GF-D8 (cell line): ENCODE measurements at regions not wholly inside any gene's neighbourhood (a gene's known extent, or its start where the extent isn't known, plus 50 kb on each side); places are given as distances from the start of the nearest gene placed in this dataset.

Source experiments
- DNase-seq: peaks from one replicate; lab custom pipeline; 2025; lab: John Stamatoyannopoulos, UW

DNA sequence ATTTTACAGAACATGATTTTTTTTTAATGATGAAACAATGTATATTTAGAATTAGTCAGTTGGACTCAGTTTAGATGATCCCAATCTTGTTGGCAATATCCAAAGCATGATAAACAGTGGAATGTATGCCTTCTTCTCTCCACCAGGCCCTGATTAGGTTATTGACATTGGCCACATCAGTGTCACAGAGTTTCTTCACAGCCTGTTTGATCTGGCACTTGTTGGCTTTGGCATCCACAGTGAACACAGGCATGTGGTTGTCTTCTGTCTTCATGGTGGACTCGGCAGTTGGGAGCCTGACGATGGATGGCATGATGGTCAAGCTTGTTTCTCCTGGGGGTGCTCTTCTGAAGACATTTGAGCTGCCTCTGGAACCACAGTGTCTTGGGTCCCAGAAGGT lies 317.5 kb downstream of the PMP22 start:
- no peak for DNase-seq

DNA sequence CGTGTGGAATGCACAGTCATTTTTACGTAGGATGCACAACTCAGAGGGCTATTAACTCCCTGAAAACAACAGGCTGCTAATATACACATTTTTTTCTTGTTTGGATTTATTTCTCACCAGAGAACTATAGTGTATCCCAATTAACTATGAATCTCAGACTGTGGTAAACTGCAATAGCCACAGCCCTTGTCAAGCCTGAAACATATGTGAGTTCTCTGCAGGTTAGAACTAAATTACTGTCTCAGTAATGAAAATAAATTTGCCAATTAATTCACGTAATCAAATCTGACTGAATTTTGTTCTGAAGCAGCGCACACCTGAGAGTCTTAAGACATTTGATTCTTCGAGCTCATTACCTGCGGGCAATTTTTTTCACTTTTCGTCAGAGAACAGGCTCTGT lies 318.6 kb downstream of the PMP22 start:
- DNase-seq, result no peak

DNA sequence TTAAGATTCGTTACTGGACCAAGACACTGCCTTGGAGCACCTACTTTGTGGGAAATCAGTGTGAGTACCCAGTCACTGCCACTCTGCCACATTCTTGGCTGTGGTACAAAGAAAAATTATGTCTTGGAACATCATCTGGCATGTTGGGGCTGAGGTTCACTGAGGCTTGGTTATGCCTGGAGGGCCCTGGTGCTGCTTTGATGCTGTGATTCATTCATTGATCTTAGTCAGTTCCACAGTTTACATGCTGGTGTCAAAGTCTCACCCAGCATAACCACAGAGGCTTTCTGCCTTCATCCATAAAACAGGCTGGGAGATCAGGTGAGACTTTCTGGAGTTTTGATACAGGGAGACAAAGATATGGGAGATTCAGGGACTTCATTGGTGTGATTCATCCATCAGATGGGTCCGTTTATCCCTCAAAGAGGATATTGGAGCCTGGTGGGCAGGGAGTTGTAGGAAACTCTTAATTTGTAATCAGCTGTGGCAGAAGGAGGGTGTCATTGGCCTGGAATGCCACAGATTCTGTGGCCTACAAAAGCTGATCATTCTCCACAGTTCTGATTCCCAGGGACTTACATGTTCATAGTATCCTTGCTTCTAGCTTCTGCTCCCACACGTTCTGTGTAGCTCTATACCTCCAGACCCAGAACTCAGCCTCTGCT lies 322.5 kb downstream of the PMP22 start:
- no peak for DNase-seq

DNA sequence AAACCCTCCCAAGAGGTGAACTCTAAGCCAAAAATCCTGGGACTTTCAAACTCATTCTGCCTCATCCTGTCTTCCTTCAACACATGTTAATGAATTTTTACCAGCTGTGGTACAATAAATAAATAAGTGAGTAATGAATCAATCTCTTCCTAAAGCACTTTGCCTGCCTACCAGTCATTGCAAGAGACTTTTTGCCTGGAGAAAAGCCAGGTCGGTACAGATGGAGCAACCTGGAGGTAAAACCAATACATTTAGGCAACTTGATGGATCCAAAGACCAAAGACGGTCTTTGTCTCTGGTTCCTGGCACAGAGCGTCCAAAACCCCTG lies 324.2 kb downstream of the PMP22 start:
- DNase-seq, result no peak

DNA sequence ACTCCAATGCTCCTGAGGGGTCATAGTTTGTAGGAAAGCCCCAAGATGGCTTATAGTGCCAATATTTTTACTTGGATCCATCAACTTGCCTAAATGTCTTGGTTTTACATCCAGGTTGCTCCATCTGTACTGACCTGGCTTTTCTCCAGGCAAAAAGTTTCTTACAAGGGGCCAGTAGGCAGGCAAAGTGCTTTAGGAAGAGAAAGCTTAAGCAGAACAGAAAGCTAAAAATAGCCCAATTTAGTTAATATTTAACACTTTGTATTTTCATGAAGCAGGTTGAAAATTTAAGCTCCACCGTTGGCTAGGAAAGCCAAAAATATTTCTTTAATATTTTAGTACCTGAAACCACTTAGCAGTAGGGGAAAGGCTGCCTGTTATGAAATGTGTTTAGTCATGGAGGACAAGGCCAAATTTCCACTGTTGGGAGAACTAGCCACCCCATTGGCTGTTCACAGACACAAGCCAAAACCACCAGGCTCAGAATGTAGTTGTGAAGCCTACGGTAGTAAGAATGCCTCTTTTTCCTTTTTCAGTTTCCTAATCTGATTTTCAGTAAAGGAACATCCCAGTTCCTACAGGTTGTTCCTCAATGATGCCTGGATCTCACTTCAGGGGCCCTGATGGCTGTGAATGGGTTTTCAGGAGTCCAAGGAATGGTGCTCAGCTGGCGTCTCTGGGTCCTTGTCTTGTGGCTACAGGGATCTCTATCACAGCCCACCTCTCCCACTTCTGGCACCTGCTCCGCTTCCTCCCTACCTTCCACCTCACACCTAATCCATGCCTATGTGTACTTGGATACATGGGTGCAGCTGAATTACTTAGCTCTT lies 324.8 kb downstream of the PMP22 start:
- no peak for DNase-seq

DNA sequence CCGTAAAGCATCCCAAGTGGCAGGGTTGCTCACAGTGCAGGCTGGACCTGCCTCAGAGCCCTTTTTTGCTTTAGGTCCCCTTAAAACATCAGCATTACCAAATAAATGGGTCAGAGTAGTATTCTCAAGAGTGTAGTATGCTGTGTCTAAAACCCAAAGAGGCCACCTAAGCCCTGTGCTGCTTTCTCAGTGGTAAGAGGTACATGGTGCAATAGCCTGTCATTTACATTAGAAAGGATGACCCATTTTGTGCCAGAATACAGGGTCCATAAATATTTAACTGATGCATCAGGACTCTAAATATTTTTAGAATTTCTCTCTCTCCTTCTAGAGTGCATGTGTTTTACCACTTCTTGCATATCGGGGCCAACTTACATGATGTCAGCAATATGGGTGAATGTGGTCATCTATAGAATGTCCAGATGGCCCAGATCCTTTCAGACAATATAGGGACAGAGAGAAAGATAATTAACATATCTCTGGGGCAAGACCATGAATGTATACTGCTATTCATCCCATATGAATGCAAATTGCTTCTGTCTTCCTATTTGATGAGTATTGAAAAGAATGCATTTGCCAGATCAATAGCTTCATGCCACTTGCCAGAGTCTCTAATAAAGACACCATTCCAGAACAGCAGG lies 329.2 kb downstream of the PMP22 start:
- DNase-seq, result no peak

DNA sequence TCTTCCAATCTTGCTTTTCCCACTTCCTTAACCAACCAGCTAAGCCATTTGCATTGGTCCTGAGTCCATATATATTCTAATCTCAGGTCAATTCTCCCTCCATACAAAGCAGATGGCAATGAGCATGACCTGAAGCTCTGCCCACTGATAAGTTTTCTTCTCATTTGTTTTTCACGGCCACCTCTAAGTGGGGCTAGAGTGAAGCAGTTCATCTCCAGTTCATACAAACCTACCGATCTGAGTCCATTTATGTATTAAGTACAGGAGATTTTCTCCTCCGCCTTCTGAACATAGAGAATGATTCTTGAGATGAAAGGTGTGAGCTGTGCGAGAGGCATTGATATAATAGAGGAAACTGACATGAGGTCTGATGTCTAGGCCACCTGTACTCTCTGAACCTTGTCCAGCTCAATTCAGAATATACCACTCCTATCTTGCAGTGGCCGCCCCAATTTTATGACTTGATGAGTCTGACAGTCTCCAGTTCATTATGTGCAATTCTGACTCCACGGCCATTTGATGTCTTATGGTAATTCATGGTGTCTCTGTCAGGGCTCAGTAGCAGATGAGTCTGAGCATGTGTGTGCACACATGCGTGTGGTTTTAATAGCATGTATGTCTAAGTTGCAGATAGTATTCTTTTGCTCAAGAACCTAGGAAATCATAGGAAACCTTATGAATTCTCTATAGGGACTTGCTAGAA lies 329.8 kb downstream of the PMP22 start:
- no peak for DNase-seq

DNA sequence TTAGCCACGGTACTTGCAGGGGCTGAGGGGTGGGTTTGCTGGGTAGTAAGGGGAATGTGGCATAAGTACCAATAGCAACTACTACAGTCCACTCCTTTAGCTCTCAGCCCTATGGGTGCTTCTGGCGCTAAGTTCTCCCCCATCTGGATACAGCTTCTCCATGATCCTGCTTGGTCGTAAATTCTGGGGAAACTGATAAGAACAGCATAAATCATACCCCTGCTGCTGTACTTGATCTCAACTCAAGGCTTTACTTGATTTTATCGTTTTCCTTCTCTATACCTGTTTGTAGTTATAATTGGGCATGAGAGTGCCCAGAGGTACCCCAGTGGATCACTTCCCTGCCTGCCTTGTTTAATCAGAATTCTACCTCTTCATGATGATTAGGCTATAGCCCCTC lies 331.4 kb downstream of the PMP22 start:
- no peak for DNase-seq

DNA sequence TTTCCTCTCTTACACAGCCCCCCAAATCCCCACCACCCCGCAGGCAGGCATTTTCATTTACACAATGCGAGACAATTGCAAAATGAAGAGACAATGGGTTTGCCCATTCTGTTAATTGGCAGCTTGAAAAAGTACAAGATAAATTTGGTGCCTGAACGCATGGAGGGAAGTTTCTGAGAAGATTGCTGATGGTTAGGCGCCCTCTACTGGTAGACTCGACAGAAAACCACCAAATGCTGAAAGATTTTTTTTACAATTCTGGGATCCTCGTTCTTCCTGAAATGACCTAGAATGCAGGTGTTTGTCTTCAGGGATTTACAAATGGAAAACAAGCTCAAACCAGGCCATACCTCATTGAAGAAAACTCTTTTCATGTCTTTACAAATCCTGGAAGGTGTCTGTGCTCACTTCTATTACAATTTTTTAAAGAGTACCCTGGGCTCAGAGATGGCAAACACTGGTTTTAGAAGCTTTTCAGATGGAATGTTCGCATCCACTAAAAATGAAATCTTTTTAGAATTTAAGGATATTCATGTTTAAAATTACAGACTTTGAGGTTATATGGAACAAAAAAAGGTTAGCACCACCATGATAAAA lies 338.5 kb downstream of the PMP22 start:
- DNase-seq, result peak; percentile 1

DNA sequence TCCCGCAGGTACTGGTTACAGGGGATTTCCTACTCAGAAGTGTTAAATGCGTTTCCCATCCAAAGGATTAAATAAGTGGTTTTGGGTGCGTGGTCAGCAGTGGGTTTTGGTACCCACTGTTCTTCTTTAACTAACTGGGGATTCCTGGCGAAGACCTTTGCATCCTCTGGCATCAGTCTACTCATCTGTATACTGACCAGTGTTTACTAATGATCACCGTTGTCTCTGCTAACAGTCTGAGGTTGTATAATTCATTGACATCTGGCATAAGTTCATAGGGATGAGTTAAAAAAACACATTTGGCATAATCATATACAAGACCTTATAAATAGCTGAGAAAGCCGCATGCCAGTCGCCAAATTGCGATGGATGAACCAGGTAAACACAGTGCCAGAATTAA lies 339.1 kb downstream of the PMP22 start:
- no peak for DNase-seq

DNA sequence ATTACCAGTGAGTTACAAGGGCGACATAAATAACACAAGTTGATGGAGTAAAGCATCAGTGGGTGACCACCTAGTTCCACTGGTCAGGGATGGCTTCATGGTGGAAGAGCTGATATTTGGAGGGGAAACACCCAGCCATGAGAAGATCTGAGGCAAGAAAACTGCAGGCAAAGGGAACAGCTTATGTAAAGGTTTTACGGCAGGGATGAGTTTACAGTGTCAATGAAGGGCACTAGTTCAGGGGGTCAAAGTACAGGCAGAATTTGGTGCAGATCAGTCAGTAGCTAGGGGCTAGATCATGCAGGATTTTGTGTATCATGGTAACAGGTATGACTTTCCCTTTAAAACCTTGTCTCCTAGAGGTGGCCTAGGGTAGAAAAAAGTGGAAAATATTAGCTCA lies 339.6 kb downstream of the PMP22 start:
- DNase-seq, result no peak

DNA sequence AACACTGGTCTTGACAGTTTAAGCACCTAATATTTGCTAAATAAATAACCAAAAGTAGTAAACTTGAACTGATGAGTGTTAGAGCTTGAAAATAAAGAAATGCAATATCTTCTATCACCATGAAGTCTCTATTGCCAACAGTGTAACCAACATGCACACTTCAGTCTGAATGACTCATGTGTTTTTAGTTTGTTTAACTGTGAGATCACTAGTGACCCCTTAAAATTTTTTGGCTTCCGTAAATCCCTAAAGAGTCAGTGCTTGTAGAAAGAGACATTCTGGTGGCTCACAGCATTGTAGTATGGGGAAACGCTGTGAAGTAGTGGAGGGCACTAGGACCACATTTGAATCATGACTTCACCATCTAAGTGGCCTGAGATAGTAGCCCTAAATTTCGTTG lies 341.1 kb downstream of the PMP22 start:
- DNase-seq, result no peak

DNA sequence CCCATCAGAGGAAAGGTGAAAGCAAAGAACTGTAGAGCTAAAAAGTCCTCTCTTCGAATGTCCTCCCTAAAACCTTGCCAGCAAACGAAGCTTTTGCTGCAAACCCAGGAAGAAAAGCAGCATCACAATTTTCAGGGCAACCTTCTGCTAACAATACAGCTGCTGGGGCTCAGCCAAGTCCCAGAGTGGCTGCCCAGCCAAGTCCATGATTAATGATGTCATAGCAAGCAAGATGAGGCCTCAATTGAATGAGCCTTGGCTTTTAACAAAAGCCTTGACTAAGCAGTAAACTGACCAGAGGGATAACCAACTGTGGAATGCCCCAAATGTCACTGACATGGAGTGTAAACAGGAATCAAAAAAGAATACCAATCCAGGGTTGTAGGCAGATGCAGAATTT lies 342.7 kb downstream of the PMP22 start:
- no peak for DNase-seq

DNA sequence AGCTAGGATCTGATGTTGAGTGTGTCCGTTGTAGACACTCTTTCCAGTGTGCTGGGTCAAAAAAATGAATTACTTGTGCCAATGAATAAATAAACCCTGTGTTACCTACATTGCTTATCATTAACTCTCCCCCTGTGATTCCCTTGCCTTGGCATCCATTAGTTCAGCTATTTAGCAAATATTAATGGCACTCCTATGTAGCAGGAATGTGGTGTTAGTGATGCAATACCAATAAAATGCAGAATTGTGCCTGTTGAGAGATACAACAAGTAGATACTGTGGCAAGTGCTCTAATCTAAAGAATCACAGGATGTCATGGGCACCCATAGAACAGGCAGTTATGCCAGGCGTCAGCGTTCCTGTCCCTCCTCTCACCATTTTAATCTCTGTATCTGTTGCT lies 343.2 kb downstream of the PMP22 start:
- no peak for DNase-seq

DNA sequence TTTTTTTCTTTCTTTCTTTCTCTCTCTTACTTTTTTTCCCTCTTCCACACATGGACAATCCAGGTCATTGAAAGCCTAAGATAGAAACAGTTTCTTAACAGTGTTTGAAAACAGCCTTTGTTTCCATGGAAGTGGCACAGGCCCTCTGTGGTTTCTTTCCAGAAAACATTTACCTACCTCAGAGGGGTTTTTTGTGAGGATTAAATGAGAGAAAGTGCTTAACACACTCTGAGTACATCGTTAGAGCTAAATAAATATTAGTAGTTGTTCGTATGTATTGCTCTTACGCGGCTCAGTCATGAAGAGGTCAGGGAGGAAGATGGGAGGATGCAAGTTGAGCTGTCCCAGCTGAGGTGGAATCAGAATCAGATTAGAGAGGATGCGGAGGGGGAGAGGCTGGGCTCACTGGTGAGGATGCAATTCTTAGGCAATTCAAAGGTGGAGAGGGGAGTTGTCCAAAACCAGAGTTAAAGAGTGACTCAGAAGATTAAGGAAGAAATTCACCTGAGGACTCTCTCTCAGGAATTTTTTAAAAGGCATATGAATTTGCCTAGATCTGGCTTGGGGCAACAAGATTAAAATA lies 345.4 kb downstream of the PMP22 start:
- no peak for DNase-seq

DNA sequence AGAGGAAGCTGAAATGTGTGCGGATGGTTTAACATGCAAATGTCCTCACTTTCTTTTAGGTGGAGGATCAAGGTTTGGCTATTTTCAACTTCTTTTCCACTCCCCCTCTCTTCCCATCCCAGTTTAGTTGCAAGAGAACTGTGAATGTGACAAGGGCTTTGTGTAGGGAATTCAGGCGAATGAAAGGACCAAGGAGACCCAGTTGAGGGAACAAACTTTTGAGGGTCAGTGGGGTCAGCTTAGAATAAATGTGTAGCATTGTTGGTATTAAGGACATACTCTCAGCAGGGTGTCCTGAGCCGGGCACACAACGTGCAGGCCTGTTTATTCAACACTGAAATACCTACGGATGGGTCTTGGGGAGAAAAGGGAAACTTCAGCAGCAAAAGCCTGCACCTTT lies 346.0 kb downstream of the PMP22 start:
- no peak for DNase-seq

DNA sequence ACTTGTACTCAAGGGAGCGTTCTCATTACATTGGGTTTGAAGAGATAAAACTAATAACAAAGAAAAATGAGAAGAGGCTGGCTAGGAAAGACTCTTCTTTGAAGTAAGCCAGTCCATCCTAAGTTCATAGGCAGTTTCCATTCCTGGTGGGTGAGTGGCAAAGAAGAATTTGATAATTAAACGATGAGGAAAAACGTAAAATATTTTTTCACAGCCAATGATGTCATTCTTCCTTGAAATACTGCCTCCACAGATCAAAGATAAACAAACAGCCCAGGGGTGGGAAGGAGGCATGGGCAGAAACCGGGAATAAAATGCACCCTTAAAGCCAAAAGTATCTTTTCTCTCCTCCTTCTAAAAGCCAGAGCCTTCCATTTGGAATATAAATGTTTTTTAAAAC lies 346.6 kb downstream of the PMP22 start:
- no peak for DNase-seq

DNA sequence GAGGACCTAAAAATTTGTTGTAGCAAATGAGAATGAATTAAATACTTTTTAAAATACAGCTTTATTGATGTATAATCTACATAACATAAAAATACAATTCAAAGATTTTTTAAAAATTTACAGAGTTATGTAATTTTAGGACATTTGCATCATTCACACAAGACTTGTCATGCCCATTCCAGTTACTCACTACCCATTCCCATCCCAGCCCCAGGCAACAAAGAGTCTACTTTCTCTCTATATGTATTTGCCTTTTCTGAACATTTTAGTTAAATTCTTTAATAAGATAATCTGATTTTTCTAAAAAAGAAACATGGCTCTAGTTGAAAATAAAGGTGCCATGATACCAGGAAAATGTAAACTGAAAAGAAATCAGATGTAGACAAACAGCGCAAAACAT lies 354.2 kb downstream of the PMP22 start:
- no peak for DNase-seq

DNA sequence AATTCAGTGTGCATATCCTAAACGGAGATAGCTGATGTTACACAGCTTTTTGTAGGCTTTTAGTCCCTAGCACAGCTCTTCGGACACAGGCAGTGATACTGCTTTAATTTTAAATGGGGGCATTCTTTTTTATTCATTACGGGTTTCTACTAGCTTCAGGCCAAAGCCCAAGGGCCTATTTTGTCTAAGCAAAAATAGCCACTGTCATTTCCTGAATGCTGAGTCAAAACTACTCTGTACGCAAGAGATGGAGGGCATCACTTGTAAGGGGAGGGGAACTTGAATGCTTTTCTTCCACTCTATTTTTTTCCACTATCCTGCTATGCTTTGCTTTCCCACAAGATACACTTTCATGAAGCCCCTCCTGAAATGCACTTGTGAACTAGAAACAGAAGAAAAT lies 360.7 kb downstream of the PMP22 start:
- no peak for DNase-seq

DNA sequence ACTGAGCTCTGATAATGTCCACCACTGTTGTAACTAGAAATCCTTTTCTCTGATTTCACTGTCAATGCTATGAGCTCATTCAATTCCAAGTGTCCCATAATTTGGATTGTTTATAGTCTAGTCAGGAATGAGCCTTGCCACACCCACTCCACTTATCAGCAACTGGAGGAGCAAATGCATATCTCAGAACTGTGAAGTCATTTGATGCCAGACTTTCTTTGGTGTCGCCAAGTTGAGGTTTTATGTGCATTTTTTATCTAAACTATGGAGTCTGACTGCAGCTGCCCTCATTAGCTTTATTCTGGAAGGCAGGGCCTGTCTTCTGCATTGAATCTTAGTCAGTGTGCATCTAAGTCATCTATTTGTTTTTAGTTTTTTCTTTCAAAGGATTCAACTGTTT lies 361.3 kb downstream of the PMP22 start:
- no peak for DNase-seq

DNA sequence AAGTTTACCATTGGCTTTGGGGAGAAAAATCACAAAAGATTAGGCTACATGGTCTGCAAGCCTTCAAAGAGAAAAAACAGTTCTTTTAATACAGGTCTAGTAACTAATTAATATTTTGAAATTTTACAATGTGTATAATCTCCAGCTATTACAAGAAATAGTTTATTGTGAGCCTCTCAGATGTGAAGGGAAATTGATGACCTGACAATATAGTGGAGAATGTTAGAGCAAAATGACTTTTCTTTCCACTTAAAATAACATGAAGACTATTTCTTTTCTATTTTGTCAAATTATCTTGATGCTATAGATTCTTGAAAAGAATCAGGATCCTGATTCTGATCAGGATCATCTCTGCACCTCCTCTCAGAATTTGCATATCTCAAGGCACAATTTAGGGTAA lies 362.3 kb downstream of the PMP22 start:
- no peak for DNase-seq

DNA sequence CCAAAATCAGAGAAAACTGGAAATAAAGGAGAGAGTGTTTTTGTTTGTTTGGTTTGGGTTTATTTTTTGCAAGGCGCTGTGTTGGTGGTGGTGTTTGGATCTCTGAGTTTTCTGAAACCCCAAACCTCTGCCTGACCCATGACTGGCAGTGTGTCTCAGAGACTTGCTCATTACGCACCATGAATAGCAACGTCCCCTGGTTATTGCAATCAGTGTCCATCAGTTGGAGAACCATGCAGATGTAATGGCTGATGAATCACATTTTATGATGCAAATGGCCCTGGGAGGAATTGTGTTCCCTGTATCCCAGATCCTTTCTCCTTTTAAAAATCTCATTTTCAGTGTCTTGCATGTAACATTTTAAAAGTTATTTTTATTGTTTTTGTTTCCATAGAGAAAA lies 362.8 kb downstream of the PMP22 start:
- no peak for DNase-seq
